COLO829 (cell line): ENCODE measurements at regions not wholly inside any gene's neighbourhood (a gene's known extent, or its start where the extent isn't known, plus 50 kb on each side); places are given as distances from the start of the nearest gene placed in this dataset.

Experiments
- DNase-seq: peaks from one replicate; pipeline ENCODE4 v3.0.0; 2012; ENCODE audit warnings: low spot score

DNA sequence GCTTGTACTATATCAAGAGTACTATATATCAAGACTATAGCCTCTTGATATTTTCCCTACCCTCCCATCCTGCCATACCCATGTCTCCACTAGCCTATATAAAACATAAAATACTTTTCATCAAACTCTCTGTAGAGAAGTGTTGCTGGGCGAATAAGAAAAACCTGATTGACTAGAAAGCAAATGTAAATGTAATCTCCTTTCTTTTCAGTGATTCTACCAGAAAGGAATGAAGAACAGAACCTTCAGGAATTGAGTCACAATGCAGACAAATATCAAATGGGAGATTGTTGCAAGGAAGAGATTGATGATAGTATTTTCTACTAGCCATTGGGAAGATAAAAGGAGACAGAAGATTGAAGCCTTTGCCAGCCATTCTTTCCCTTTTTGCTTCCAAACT, 89.2 kb downstream of the KCNRG start:
- no peak for DNase-seq

DNA sequence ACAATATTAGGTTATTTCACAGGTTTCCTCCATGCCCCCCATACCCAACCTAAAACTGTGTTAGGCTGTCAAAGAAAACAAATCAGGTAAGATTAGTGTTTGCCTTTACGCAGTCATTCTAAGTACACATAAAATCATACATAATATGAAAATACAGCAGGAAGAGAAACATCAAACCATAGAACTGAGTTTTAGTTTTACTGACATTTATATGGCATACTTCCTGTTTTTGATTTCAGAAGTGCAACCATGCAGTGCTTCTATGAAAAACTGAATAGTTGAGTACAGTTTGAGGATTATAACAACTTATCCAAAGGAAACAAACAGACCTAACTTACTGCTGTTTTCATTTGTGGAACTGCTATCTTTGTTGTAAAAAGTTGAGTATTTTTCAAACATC, 91.3 kb downstream of the KCNRG start:
- no peak for DNase-seq

- no peak for DNase-seq
Measured at GRCh38 chr13:50107205-50107604, 92.0 kb downstream of the KCNRG start.

GRCh38 chr13:50114961-50115360, 99.7 kb downstream of the KCNRG start:
- DNase-seq = no peak

DNA sequence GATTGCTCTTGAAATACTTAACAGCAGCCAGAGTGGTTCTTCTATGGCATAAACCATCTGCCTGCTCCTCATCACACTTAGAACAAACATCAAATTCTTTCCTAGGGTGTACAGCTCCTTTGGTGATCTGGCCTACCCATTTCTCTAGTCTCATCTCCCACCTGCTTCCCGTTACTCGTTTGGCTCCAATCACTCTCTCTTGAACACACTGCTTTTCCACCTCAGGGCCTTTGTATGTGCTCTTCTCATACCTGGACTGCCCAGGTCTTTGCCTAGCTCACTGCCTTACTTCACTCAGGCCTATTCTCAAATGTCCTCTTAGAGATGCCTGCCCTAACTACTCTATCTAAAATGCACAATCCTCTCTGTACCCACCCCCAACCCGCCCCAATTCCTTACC, 100.5 kb downstream of the KCNRG start:
- no peak for DNase-seq

- no peak for DNase-seq
Measured at GRCh38 chr13:50116430-50116973, 101.3 kb downstream of the KCNRG start.

GRCh38 chr13:50119591-50119990, 104.3 kb downstream of the KCNRG start:
- DNase-seq = no peak

GRCh38 chr13:50122455-50122854, 107.2 kb downstream of the KCNRG start:
- DNase-seq = no peak

DNA sequence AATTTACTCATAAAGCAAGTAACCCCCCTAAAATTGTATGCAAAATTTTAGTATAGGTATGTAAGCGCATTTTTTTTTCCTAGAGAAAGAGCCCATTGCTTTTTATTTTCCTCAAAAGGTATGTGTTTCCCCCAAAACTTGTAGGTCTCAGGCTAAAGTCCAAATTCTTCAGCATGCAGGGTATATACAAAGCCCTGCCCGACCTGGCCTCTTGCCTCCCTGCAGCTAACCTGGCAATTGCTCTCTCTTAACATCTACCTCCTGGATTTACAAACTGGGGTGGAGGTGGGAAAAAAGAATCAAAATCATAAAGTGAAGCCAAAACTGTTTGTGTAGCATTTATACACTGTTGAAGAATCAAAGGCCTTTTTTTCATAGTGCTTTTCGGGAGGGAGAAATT, 107.8 kb downstream of the KCNRG start:
- no peak for DNase-seq

DNA sequence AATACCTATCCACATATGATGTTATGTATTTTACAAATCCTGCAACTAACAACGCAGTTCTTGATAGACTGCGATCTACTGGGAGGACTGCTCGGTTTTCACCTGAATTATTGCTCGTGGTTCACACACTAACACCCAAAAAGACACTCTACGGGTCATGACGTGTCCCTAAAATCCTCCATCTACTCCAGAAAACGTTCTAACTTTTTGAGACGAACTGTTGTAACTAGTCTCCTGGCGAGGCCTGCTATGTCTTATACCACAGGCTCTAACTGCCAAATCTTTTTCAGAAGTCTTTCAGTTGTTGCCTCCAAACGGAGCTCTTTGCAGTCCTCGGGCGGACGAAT, 108.2 kb downstream of the KCNRG start:
- no peak for DNase-seq

GRCh38 chr13:50123862-50124535, 108.8 kb downstream of the KCNRG start:
- peak; percentile 94 for DNase-seq

GRCh38 chr13:50124536-50125303, 109.5 kb downstream of the KCNRG start:
- no peak for DNase-seq

- DNase-seq = no peak
Measured at GRCh38 chr13:50125304-50125553, 110.0 kb downstream of the KCNRG start.

GRCh38 chr13:50125554-50126262, 110.5 kb downstream of the KCNRG start:
- peak; percentile 69 for DNase-seq

GRCh38 chr13:50126263-50126992, 111.2 kb downstream of the KCNRG start:
- no peak for DNase-seq

DNA sequence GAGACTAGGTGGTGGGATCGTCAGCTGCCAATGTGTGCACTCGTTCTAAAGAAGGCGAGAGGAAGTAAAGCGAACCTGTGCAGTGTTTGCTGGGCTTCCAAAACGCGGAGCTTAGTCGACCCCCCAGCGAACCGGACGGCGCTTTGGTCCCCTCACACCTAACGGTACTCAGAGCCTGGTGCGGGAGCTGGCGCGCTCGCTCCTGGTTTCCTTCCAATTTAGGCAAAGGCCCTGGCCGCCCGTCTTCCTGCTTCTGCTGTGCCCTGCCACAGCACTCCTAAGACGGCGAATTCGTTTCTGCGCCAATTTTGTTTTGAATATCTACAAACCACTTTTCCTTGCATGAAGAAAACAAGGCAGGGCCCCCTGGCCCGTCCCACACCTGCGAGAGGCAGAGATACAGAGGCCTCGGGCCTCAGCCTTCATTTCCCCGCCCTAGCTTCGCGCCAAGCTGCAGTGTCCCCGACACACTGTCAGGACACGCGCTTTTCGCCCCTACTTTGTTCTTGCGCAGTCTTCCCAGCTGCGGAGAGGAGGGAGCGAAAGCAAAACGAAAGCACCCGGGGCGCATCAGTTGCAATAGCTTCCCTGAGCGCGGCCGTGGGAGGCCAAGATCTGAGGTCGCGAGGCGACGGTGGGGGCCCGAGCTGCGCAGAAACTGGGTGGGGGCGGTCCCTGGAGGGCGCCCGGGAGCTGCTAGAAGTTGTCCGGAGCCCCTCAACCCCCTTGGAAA, 111.9 kb downstream of the KCNRG start:
- DNase-seq = no peak

GRCh38 chr13:50127726-50128291, 112.6 kb downstream of the KCNRG start:
- no peak for DNase-seq

DNA sequence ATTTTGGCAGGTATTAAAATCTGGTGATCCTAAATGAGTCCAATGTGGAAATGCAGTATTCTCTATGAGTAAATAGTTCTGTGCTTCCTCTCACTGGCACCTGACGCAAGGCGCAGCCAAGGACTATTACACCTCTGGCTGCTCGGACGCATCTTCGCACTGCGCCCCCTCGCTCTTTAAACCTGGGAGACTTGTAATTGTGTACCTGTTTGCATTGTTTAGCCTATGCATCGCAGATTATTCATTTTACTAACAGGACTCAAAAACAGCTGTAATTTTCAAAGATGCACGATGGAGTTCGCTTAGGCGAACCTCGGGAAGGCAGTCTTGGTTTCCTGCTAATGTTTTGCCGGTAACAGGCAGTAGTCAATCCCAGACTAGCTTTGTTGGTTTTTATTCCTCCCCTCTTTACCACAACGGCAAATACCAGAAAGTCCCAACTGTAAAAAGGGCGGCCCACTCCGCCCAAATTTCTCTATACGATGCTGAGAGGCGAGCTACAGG, 113.2 kb downstream of the KCNRG start:
- DNase-seq = no peak

GRCh38 chr13:50129081-50129705, 113.9 kb downstream of the KCNRG start:
- DNase-seq = no peak

GRCh38 chr13:50129706-50130122, 114.5 kb downstream of the KCNRG start:
- no peak for DNase-seq
